Testis (tissue), 2 donors: ENCODE measurements at regions not wholly inside any gene's neighbourhood (a gene's known extent, or its start where the extent isn't known, plus 50 kb on each side); places are given as distances from the start of the nearest gene placed in this dataset.
"Not testable (repeated sequence)": the region's sequence is repeated elsewhere in the genome, so short reads cannot be mapped to it uniquely, and the experiment has no call there.

ENCODE experiments used
- POLR2A ChIP-seq: fragments of 450-650 bp; IDR thresholded peaks from one replicate; pipeline ENCODE4 v1.6.1; 2017; ENCODE audit warnings: antibody characterized with exemption, mild to moderate bottlenecking, moderate library complexity
- TF ChIP-seq, protein P1 (sequence below), 3 experiments: fragments of 450-650 bp in 2 of 3; fragments of 200-600 bp in 1 of 3; sonication (generic) in 1 of 3; IDR thresholded peaks; one replicate each; pipeline ENCODE4 v1.5.1; 2016 to 2019; ENCODE audit warnings: antibody characterized with exemption in 3 of 3, mild to moderate bottlenecking in 2 of 3, moderate library complexity in 1 of 3

- TF ChIP-seq, protein P1, sequence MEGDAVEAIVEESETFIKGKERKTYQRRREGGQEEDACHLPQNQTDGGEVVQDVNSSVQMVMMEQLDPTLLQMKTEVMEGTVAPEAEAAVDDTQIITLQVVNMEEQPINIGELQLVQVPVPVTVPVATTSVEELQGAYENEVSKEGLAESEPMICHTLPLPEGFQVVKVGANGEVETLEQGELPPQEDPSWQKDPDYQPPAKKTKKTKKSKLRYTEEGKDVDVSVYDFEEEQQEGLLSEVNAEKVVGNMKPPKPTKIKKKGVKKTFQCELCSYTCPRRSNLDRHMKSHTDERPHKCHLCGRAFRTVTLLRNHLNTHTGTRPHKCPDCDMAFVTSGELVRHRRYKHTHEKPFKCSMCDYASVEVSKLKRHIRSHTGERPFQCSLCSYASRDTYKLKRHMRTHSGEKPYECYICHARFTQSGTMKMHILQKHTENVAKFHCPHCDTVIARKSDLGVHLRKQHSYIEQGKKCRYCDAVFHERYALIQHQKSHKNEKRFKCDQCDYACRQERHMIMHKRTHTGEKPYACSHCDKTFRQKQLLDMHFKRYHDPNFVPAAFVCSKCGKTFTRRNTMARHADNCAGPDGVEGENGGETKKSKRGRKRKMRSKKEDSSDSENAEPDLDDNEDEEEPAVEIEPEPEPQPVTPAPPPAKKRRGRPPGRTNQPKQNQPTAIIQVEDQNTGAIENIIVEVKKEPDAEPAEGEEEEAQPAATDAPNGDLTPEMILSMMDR (IDR thresholded peaks at IDR 0.05) = not testable (repeated sequence)
- not testable (repeated sequence) for TF ChIP-seq POLR2A
These were observed 82.3 kb upstream of the FCGR1A start for GRCh38 chr1:149700220-149700619.
